NCI-H2107 treated with DMSO at 0.1 percent for 48 hours (cell line): ENCODE measurements at regions not wholly inside any gene's neighbourhood (a gene's known extent, or its start where the extent isn't known, plus 50 kb on each side); places are given as distances from the start of the nearest gene placed in this dataset.

Experiments used
- DNase-seq: peaks from one replicate; lab custom pipeline; 2025; ENCODE audit not compliant: unreplicated experiment; lab: John Stamatoyannopoulos, UW

GRCh38 chr16:88283596-88283995 is 99.2 kb upstream of the ZNF469 start:
- DNase-seq, result no peak

GRCh38 chr16:88284101-88284500 is 98.7 kb upstream of the ZNF469 start:
- DNase-seq, result no peak

- no peak for DNase-seq
Measured at GRCh38 chr16:88284626-88285513, 97.9 kb upstream of the ZNF469 start.

GRCh38 chr16:88285514-88285822 is 97.3 kb upstream of the ZNF469 start:
- DNase-seq, result no peak

- no peak for DNase-seq
Measured at GRCh38 chr16:88286301-88286923, 96.3 kb upstream of the ZNF469 start.

- DNase-seq, result no peak
Measured at GRCh38 chr16:88287219-88287618, 95.5 kb upstream of the ZNF469 start.

GRCh38 chr16:88288303-88288702 is 94.5 kb upstream of the ZNF469 start:
- no peak for DNase-seq

- DNase-seq, result no peak
Measured at GRCh38 chr16:88289001-88289400, 93.8 kb upstream of the ZNF469 start.

GRCh38 chr16:88289561-88289960 is 93.2 kb upstream of the ZNF469 start:
- no peak for DNase-seq

- DNase-seq, result no peak
Measured at GRCh38 chr16:88289968-88290401, 92.8 kb upstream of the ZNF469 start.

- DNase-seq, result no peak
Measured at GRCh38 chr16:88290850-88291830, 91.6 kb upstream of the ZNF469 start.

- no peak for DNase-seq
Measured at GRCh38 chr16:88292007-88292970, 90.5 kb upstream of the ZNF469 start.

- DNase-seq, result no peak
Measured at GRCh38 chr16:88293097-88293496, 89.7 kb upstream of the ZNF469 start.

- no peak for DNase-seq
Measured at GRCh38 chr16:88295671-88296436, 86.9 kb upstream of the ZNF469 start.

- no peak for DNase-seq
Measured at GRCh38 chr16:88296437-88297177, 86.2 kb upstream of the ZNF469 start.

GRCh38 chr16:88297178-88297720 is 85.5 kb upstream of the ZNF469 start:
- no peak for DNase-seq

GRCh38 chr16:88298181-88298832 is 84.5 kb upstream of the ZNF469 start:
- DNase-seq, result no peak
